GM23248 (cell line): ENCODE measurements at regions not wholly inside any gene's neighbourhood (a gene's known extent, or its start where the extent isn't known, plus 50 kb on each side); places are given as distances from the start of the nearest gene placed in this dataset.

ENCODE experiments used
- DNase-seq: peaks from one replicate; pipeline ENCODE4 v3.0.0-alpha.2; 2015
- H2AFZ ChIP-seq: fragments of 200-600 bp; sonication (generic); 2 replicates; pipeline ENCODE4 v1.6.1; 2016; ENCODE audit warnings: antibody characterized with exemption
- H3F3A ChIP-seq: fragments of 200-600 bp; sonication (generic); 2 replicates; pipeline ENCODE4 v1.6.1; 2016; ENCODE audit warnings: mild to moderate bottlenecking, antibody characterized with exemption, mixed run types; ENCODE audit not compliant: insufficient read depth
- H3K27ac ChIP-seq: fragments of 200-600 bp; sonication (generic); 2 replicates; pipeline ENCODE4 v1.5.1; 2016; ENCODE audit warnings: mild to moderate bottlenecking
- H3K27me3 ChIP-seq: fragments of 200-600 bp; sonication (generic); replicated peaks from 2 replicates; pipeline ENCODE4 v1.6.1; 2016; ENCODE audit warnings: mild to moderate bottlenecking; ENCODE audit not compliant: insufficient read depth
- H3K36me3 ChIP-seq: fragments of 200-600 bp; sonication (generic); 2 replicates; pipeline ENCODE4 v1.6.1; 2016; ENCODE audit warnings: low read depth, mild to moderate bottlenecking
- H3K4me1 ChIP-seq: fragments of 200-600 bp; sonication (generic); 2 replicates; pipeline ENCODE4 v1.6.1; 2016; ENCODE audit warnings: mild to moderate bottlenecking; ENCODE audit not compliant: insufficient read depth
- H3K4me2 ChIP-seq: fragments of 200-600 bp; sonication (generic); one replicate; pipeline ENCODE4 v1.6.1; 2016; ENCODE audit warnings: mild to moderate bottlenecking; ENCODE audit not compliant: unreplicated experiment
- H3K4me3 ChIP-seq: fragments of 200-600 bp; sonication (generic); 2 replicates; pipeline ENCODE4 v1.5.1; 2016; ENCODE audit warnings: mild to moderate bottlenecking
- H3K79me2 ChIP-seq: fragments of 200-600 bp; sonication (generic); 2 replicates; pipeline ENCODE4 v1.6.1; 2016; ENCODE audit warnings: mild to moderate bottlenecking; ENCODE audit not compliant: insufficient read depth
- H3K9ac ChIP-seq: fragments of 200-600 bp; sonication (generic); 2 replicates; pipeline ENCODE4 v1.6.1; 2016; ENCODE audit warnings: mild to moderate bottlenecking
- H3K9me2 ChIP-seq: fragments of 200-600 bp; sonication (generic); 2 replicates; pipeline ENCODE4 v1.6.1; 2016; ENCODE audit warnings: mixed run types, mild to moderate bottlenecking, moderate library complexity; ENCODE audit not compliant: insufficient read depth
- H3K9me3 ChIP-seq: fragments of 200-600 bp; sonication (generic); one replicate; pipeline ENCODE4 v1.6.1; 2017; ENCODE audit warnings: low read depth
- H4K20me1 ChIP-seq: fragments of 200-600 bp; sonication (generic); 2 replicates; pipeline ENCODE4 v1.6.0; 2016; ENCODE audit not compliant: insufficient read depth
- EZH2 ChIP-seq: fragments of 200-600 bp; sonication (generic); IDR thresholded peaks from 2 replicates; pipeline ENCODE4 v1.6.1; 2018; ENCODE audit warnings: antibody characterized with exemption, mild to moderate bottlenecking; ENCODE audit not compliant: insufficient read depth, poor library complexity, severe bottlenecking
- EZH2phosphoT487 ChIP-seq: fragments of 200-600 bp; sonication (generic); IDR thresholded peaks from 2 replicates; pipeline ENCODE4 v1.6.1; 2018; ENCODE audit warnings: antibody characterized with exemption, moderate library complexity, mild to moderate bottlenecking, low read depth; ENCODE audit not compliant: insufficient read depth
- WGBS, 2 experiments: methylation state at CpG; one replicate each; pipeline ENCODE4 v1.1.6; 2015 to 2017; ENCODE audit warnings: low lambda C conversion rate in 2 of 2, low coverage in 1 of 2; ENCODE audit errors: missing lambda C conversion rate in 2 of 2; 5-methylcytosine and 5-hydroxymethylcytosine counted together
- in situ Hi-C: fragments of 300-500 bp; cut with MboI; formaldehyde crosslinking; loops from 2 replicates; pipeline ENCODE4 v1.15.0; 2020

DNA sequence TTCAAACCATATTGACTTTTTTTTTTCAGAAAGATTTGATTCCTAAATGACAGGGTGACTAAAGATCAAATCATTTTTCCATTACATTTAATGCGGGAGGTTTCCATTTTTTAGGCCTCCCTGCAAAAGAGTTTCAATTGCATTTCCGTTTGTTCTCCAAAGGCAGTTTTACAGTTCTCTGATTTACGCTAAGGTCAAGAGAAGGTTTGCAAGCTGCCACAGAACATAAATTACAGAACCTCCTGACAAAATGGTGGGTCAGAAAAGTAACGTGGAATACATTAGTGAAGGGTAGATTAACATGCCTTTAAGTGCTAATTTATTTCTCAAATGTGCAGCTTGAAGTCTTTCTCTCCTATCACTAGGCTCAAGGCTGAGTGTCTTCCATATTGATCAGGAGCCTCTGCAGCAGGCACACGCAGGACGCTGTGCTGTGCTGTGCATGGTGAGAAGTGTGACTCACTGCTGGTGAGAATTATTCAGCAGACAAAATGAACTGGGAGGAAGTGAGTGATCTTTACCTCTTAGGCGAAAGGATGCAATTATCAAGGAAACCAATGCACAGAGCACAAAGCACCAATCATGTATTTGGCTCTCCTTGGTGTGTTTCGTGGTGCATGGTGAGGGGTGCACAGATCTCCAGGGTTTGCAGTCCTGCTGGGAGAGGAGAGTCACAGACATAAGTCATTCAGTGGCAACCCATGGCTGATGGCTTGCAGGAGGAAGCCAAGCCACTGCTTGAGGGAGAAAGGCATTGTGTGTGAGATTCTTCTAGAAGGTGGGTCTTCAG lies 136.3 kb downstream of the TENT4A start:
- no peak overlapping the region for H3K4me2 ChIP-seq
- no peaks in the 10 kb centered on the region for H3K79me2 ChIP-seq
- 22 to 27% methylated on average over 8 of the region's 8 CpGs for WGBS, 2 experiments
- H3F3A ChIP-seq, result no peaks in the 10 kb centered on the region
- no peak overlapping the region for H3K4me3 ChIP-seq
- H2AFZ ChIP-seq, result no peak overlapping the region
- peak; percentile 32 for DNase-seq
- H3K4me1 ChIP-seq, result no peaks in the 10 kb centered on the region
- H4K20me1 ChIP-seq, result no peaks in the 10 kb centered on the region
- in situ Hi-C loops, result no loop called here
- TF ChIP-seq EZH2, result no peak
- no peak for TF ChIP-seq EZH2phosphoT487
- no peaks in the 10 kb centered on the region for H3K36me3 ChIP-seq
- H3K9ac ChIP-seq, result no peak overlapping the region
- no peak overlapping the region for H3K27ac ChIP-seq
- H3K9me2 ChIP-seq, result no peaks in the 10 kb centered on the region
- H3K9me3 ChIP-seq, result no peaks in the 10 kb centered on the region
- no peaks in the 10 kb centered on the region for H3K27me3 ChIP-seq

DNA sequence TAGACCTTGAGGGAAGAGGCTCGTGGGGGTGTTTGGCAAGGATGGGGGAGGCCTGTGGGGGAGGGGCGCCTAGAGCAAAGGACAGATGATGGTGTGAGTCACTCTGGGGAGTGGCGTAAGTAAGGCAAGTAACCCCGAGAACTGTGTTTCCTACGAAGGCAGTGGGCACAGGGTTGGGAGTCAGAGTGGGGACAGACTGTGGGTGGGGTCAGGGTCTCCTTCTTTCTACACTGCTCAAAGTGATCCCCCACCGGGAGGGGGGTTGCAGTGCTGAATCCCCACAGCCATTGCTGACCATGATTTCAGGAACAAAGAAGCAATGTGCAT lies 136.8 kb downstream of the TENT4A start:
- Histone ChIP-seq H3K79me2 (no peaks in the 10 kb centered on the region), H2AFZ (no peak overlapping the region), H3K9me2 (no peaks in the 10 kb centered on the region), H3K4me1 (no peaks in the 10 kb centered on the region), H3K9me3 (no peaks in the 10 kb centered on the region), H3K27me3 (no peaks in the 10 kb centered on the region), H4K20me1 (no peaks in the 10 kb centered on the region), H3K4me2 (no peak overlapping the region), H3K27ac (no peak overlapping the region), H3F3A (no peaks in the 10 kb centered on the region), H3K9ac (no peak overlapping the region), H3K36me3 (no peaks in the 10 kb centered on the region), H3K4me3 (no peak overlapping the region)
- TF ChIP-seq EZH2phosphoT487 (no peak), EZH2 (no peak)
- no peak for DNase-seq
- WGBS, 2 experiments, result 49 to 54% methylated on average over 5 to 6 of the region's 6 CpGs
- in situ Hi-C loops, result no loop called here

GRCh38 chr5:6856653-6857052 lies 143.4 kb downstream of the TENT4A start:
- Histone ChIP-seq H3K9me3 (no peaks in the 10 kb centered on the region), H3K9ac (no peak overlapping the region), H3K36me3 (no peaks in the 10 kb centered on the region), H4K20me1 (no peaks in the 10 kb centered on the region), H3F3A (no peaks in the 10 kb centered on the region), H2AFZ (no peak overlapping the region), H3K4me1 (no peaks in the 10 kb centered on the region), H3K4me2 (no peak overlapping the region), H3K4me3 (no peak overlapping the region), H3K27me3 (no peaks in the 10 kb centered on the region), H3K9me2 (no peaks in the 10 kb centered on the region), H3K27ac (no peak overlapping the region), H3K79me2 (no peaks in the 10 kb centered on the region)
- no peak for DNase-seq
- TF ChIP-seq EZH2phosphoT487 (no peak), EZH2 (no peak)
- 44 to 46% methylated on average over 5 of the region's 5 CpGs for WGBS, 2 experiments
- in situ Hi-C loops, result no loop called here

GRCh38 chr5:6858419-6858818 lies 145.2 kb downstream of the TENT4A start:
- H3K4me1 ChIP-seq, result no peaks in the 10 kb centered on the region
- H3K36me3 ChIP-seq, result no peaks in the 10 kb centered on the region
- no peak overlapping the region for H2AFZ ChIP-seq
- no peak overlapping the region for H3K27ac ChIP-seq
- no peaks in the 10 kb centered on the region for H3K27me3 ChIP-seq
- no peaks in the 10 kb centered on the region for H3K79me2 ChIP-seq
- no peak overlapping the region for H3K9ac ChIP-seq
- no peaks in the 10 kb centered on the region for H3K9me2 ChIP-seq
- in situ Hi-C loops, result no loop called here
- H4K20me1 ChIP-seq, result no peaks in the 10 kb centered on the region
- 48 to 50% methylated on average over 7 of the region's 7 CpGs for WGBS, 2 experiments
- no peak overlapping the region for H3K4me2 ChIP-seq
- no peak for DNase-seq
- H3F3A ChIP-seq, result no peaks in the 10 kb centered on the region
- H3K9me3 ChIP-seq, result no peaks in the 10 kb centered on the region
- H3K4me3 ChIP-seq, result no peak overlapping the region
- TF ChIP-seq EZH2phosphoT487 (no peak), EZH2 (no peak)

DNA sequence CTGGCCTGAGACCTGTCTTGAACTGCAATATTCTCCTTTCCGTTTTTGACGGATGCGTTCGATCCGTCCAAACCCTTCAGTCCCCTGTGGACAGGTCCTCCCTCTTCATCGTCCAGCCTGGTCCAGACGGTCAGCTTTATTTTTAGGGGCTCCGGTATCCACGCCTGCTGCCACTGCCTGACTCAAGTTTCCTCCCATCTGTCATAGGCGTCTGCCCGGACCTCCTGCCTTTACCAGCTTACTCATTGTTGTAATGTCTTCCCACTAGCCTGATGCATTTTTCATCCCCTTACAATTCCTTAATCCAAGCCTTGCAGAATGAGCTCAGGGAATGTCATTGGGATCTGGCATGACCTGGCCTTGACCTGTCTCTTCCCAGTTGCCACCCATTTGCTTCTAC lies 145.8 kb downstream of the TENT4A start:
- no peak overlapping the region for H3K4me3 ChIP-seq
- in situ Hi-C loops, result no loop called here
- WGBS, 2 experiments, result 75 to 78% methylated on average over 11 of the region's 11 CpGs

More for the DNA sequence above, 145.8 kb downstream of the TENT4A start:
- H3K9me2 ChIP-seq, result no peaks in the 10 kb centered on the region
- no peaks in the 10 kb centered on the region for H3F3A ChIP-seq
- H3K79me2 ChIP-seq, result no peaks in the 10 kb centered on the region
- no peak overlapping the region for H3K9ac ChIP-seq
- no peaks in the 10 kb centered on the region for H4K20me1 ChIP-seq
- DNase-seq, result no peak
- no peaks in the 10 kb centered on the region for H3K36me3 ChIP-seq
- TF ChIP-seq EZH2phosphoT487, result no peak
- no peak for TF ChIP-seq EZH2
- no peaks in the 10 kb centered on the region for H3K27me3 ChIP-seq
- no peaks in the 10 kb centered on the region for H3K4me1 ChIP-seq
- no peak overlapping the region for H3K27ac ChIP-seq
- no peak overlapping the region for H3K4me2 ChIP-seq
- H2AFZ ChIP-seq, result no peak overlapping the region
- no peaks in the 10 kb centered on the region for H3K9me3 ChIP-seq
